Astrocyte (in vitro differentiated cells and primary cell): ENCODE measurements at regions not wholly inside any gene's neighbourhood (a gene's known extent, or its start where the extent isn't known, plus 50 kb on each side); places are given as distances from the start of the nearest gene placed in this dataset.

ENCODE experiments used
- DNase-seq: peaks from one replicate; pipeline ENCODE4 v3.0.0-alpha.2; 2010; ENCODE audit warnings: low read depth
- FAIRE-seq: peaks from 2 replicates; lab custom pipeline; 2011; peaks lifted over from hg19 to GRCh38; lab: Jason Lieb, UNC
- H2AFZ ChIP-seq: 2 replicates; pipeline ENCODE4 v1.6.0; 2012; ENCODE audit warnings: low read depth, low read length, inconsistent platforms
- H3K27ac ChIP-seq: 2 replicates; pipeline ENCODE4 v1.5.1; 2011; ENCODE audit warnings: low read depth, low read length, inconsistent platforms
- H3K27me3 ChIP-seq: 2 replicates; pipeline ENCODE4 v1.6.0; 2011; ENCODE audit warnings: low read length, inconsistent platforms; ENCODE audit not compliant: insufficient read depth
- H3K36me3 ChIP-seq: 2 replicates; pipeline ENCODE4 v1.5.1; 2011; ENCODE audit warnings: low read length, inconsistent platforms; ENCODE audit not compliant: insufficient read depth
- H3K4me1 ChIP-seq: 2 replicates; pipeline ENCODE4 v1.5.1; 2011; ENCODE audit warnings: low read length, inconsistent platforms; ENCODE audit not compliant: insufficient read depth
- H3K4me2 ChIP-seq: 2 replicates; pipeline ENCODE4 v1.6.0; 2012; ENCODE audit warnings: low read length, inconsistent platforms
- H3K4me3 ChIP-seq: 2 replicates; pipeline ENCODE4 v1.5.1; 2011; ENCODE audit warnings: low read depth, mild to moderate bottlenecking, low read length, inconsistent platforms; ENCODE audit not compliant: insufficient read depth
- H3K79me2 ChIP-seq: 2 replicates; pipeline ENCODE4 v1.6.0; 2012; ENCODE audit warnings: mild to moderate bottlenecking, low read length, inconsistent platforms; ENCODE audit not compliant: insufficient read depth
- H3K9ac ChIP-seq: 2 replicates; pipeline ENCODE4 v1.6.0; 2012; ENCODE audit warnings: mild to moderate bottlenecking, low read length, inconsistent platforms
- H3K9me3 ChIP-seq: 2 replicates; pipeline ENCODE4 v1.5.1; 2012; ENCODE audit warnings: low read depth, mild to moderate bottlenecking, low read length, inconsistent platforms; ENCODE audit not compliant: insufficient read depth
- H4K20me1 ChIP-seq: 2 replicates; pipeline ENCODE4 v1.6.0; 2012; ENCODE audit warnings: low read length, inconsistent platforms; ENCODE audit not compliant: insufficient read depth
- H3K27ac Mint-ChIP-seq: one replicate; pipeline ENCODE4 v1.8.0; 2021; ENCODE audit warnings: mild to moderate bottlenecking, mixed read lengths; ENCODE audit not compliant: unreplicated experiment
- H3K27me3 Mint-ChIP-seq: one replicate; pipeline ENCODE4 v1.8.0; 2021; ENCODE audit warnings: low read depth, mixed read lengths; ENCODE audit not compliant: unreplicated experiment
- H3K36me3 Mint-ChIP-seq: one replicate; pipeline ENCODE4 v1.8.0; 2021; ENCODE audit warnings: low read depth, mixed read lengths; ENCODE audit not compliant: unreplicated experiment
- H3K4me1 Mint-ChIP-seq: one replicate; pipeline ENCODE4 v1.8.0; 2021; ENCODE audit warnings: low read depth, mixed read lengths; ENCODE audit not compliant: unreplicated experiment
- H3K4me3 Mint-ChIP-seq: one replicate; pipeline ENCODE4 v1.8.0; 2021; ENCODE audit warnings: mild to moderate bottlenecking, moderate library complexity, mixed read lengths; ENCODE audit not compliant: unreplicated experiment
- H3K9me3 Mint-ChIP-seq: one replicate; pipeline ENCODE4 v1.8.0; 2021; ENCODE audit warnings: mild to moderate bottlenecking, mixed read lengths; ENCODE audit not compliant: unreplicated experiment
- EZH2 ChIP-seq: IDR thresholded peaks from 2 replicates; pipeline ENCODE4 v1.6.1; 2012; ENCODE audit warnings: mild to moderate bottlenecking, low read length, inconsistent platforms; ENCODE audit not compliant: insufficient read depth
- TF ChIP-seq, protein P1 (sequence below): IDR thresholded peaks from 2 replicates; pipeline ENCODE4 v1.5.1; 2011; ENCODE audit warnings: low read depth, mild to moderate bottlenecking, inconsistent platforms, low read length, moderate library complexity; ENCODE audit not compliant: insufficient read depth

DNA sequence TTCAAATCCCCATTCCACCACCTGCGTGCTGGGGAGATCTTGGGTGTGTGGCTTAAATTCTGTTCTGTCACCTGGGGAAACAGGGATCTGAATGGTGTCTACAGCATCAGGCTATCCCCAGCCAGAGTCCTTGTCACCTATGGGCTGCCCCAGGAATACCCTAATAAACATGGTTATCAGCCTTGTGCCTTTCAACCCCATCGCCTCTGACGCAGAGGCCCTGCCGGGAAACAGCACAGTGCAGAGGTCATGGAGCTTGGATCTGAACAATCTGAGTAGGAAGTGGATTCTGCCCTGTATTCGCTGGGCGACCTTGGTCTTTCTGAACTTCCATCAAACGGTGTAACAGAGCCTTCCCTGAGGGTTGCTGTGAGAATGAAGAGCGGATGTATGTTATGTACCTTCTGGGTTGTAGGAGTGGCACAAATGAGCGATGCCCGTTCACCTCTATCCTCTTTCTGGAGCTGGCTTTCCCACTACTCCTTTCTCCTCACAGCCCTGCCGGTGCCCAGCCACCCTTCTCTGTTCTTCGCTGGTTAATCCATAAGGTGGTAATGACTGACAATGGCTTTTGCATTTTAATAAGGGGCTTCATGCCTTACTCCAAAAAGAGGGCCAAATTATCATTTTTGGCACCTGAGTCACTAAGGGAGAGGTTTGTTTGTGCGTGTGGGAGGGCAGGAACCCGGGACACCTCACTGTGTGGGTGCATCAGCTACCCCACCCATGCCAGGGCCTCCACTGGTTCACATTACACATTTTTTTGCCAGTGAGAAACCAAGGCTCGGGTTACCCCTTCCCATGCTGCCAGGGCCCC is 256.5 kb downstream of the MYCN start:
- Histone ChIP-seq H3K36me3 (no peaks in the 10 kb centered on the region), H3K4me3 (no peak overlapping the region), H3K9ac (no peak overlapping the region), H2AFZ (no peak overlapping the region), H3K9me3 (peaks cover 5% of the 10 kb centered on the region), H3K79me2 (no peaks in the 10 kb centered on the region), H3K27ac (no peak overlapping the region), H4K20me1 (no peaks in the 10 kb centered on the region), H3K27me3 (no peaks in the 10 kb centered on the region), H3K4me1 (no peaks in the 10 kb centered on the region), H3K4me2 (no peak overlapping the region)
- Mint-ChIP-seq H3K9me3 (peaks cover 4% of the 10 kb centered on the region), H3K36me3 (peaks cover 2% of the 10 kb centered on the region), H3K27me3 (peaks cover 2% of the 10 kb centered on the region), H3K4me3 (no peak overlapping the region), H3K4me1 (no peaks in the 10 kb centered on the region), H3K27ac (no peak overlapping the region)
- no peak for TF ChIP-seq EZH2
- TF ChIP-seq, protein P1, sequence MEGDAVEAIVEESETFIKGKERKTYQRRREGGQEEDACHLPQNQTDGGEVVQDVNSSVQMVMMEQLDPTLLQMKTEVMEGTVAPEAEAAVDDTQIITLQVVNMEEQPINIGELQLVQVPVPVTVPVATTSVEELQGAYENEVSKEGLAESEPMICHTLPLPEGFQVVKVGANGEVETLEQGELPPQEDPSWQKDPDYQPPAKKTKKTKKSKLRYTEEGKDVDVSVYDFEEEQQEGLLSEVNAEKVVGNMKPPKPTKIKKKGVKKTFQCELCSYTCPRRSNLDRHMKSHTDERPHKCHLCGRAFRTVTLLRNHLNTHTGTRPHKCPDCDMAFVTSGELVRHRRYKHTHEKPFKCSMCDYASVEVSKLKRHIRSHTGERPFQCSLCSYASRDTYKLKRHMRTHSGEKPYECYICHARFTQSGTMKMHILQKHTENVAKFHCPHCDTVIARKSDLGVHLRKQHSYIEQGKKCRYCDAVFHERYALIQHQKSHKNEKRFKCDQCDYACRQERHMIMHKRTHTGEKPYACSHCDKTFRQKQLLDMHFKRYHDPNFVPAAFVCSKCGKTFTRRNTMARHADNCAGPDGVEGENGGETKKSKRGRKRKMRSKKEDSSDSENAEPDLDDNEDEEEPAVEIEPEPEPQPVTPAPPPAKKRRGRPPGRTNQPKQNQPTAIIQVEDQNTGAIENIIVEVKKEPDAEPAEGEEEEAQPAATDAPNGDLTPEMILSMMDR: no peak
- FAIRE-seq: no peak
- no peak for DNase-seq

DNA sequence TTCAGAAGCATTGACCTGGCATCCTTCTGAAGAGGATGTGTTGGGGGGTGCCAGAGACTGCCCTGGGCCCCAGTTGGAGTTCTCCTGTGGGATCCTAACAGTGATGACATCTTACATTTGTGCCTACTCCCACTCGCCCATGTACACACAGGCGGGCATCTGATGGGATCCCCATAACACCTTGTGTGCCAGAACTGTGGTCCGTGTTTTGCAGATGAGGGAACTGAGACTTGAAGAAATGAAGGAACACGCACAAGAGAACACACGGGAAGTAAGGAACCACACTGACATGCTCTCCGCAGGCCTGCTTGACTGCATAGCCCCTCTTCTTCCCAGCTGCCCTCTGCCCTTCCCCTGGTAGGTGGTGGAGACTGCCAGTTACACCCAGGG is 255.3 kb downstream of the MYCN start:
- Mint-ChIP-seq H3K4me1 (no peaks in the 10 kb centered on the region), H3K27ac (no peak overlapping the region), H3K9me3 (peaks cover 4% of the 10 kb centered on the region), H3K4me3 (no peak overlapping the region), H3K27me3 (peaks cover 3% of the 10 kb centered on the region), H3K36me3 (peaks cover 2% of the 10 kb centered on the region)
- H2AFZ ChIP-seq: no peak overlapping the region
- no peak for FAIRE-seq
- no peaks in the 10 kb centered on the region for H4K20me1 ChIP-seq
- no peak overlapping the region for H3K4me3 ChIP-seq
- no peaks in the 10 kb centered on the region for H3K36me3 ChIP-seq
- H3K27ac ChIP-seq: no peak overlapping the region
- no peak for DNase-seq
- no peaks in the 10 kb centered on the region for H3K27me3 ChIP-seq
- peaks cover 2% of the 10 kb centered on the region for H3K9me3 ChIP-seq
- H3K79me2 ChIP-seq: no peaks in the 10 kb centered on the region
- no peaks in the 10 kb centered on the region for H3K4me1 ChIP-seq
- TF ChIP-seq, protein P1: no peak
- TF ChIP-seq EZH2: no peak
- H3K4me2 ChIP-seq: no peak overlapping the region
- no peak overlapping the region for H3K9ac ChIP-seq
